NCI-H748 (cell line): ENCODE measurements at regions not wholly inside any gene's neighbourhood (a gene's known extent, or its start where the extent isn't known, plus 50 kb on each side); places are given as distances from the start of the nearest gene placed in this dataset.
A peak's percentile ranks its signal among the peaks of the same experiment; 100 is the strongest.
"Not testable (repeated sequence)": the region's sequence is repeated elsewhere in the genome, so short reads cannot be mapped to it uniquely, and the experiment has no call there.

ENCODE experiments used
- DNase-seq: peaks from one replicate; lab custom pipeline; 2025; ENCODE audit not compliant: unreplicated experiment; lab: John Stamatoyannopoulos, UW

- no peak for DNase-seq
These were observed 224.2 kb upstream of the SYNCRIP start for GRCh38 chr6:85866758-85867401.

- no peak for DNase-seq
These were observed 223.7 kb upstream of the SYNCRIP start for GRCh38 chr6:85866370-85866730.

- peak; percentile 58 for DNase-seq
These were observed 223.0 kb upstream of the SYNCRIP start for GRCh38 chr6:85865420-85866369.

GRCh38 chr6:85864453-85865401, 222.0 kb upstream of the SYNCRIP start:
- DNase-seq: no peak

DNA sequence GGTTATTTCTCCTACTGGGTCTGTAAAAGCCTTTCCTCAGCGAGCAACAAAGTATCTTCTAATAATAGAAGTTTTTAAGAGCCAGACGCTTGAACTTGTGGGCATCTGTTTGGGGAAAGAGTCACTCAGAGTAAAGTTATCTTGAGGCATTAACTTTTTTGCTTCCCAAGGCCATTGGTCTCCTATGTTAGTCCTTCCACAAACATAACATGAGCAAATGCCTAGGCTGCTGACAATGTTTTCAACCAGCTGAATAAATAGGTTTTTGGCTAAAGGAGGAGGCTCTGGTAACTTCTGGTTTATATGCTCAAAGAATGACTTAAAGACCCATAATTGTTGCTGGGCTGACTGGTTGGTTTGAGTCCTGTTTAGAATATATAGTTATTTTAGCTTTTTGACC, 213.5 kb upstream of the SYNCRIP start:
- DNase-seq: no peak

DNA sequence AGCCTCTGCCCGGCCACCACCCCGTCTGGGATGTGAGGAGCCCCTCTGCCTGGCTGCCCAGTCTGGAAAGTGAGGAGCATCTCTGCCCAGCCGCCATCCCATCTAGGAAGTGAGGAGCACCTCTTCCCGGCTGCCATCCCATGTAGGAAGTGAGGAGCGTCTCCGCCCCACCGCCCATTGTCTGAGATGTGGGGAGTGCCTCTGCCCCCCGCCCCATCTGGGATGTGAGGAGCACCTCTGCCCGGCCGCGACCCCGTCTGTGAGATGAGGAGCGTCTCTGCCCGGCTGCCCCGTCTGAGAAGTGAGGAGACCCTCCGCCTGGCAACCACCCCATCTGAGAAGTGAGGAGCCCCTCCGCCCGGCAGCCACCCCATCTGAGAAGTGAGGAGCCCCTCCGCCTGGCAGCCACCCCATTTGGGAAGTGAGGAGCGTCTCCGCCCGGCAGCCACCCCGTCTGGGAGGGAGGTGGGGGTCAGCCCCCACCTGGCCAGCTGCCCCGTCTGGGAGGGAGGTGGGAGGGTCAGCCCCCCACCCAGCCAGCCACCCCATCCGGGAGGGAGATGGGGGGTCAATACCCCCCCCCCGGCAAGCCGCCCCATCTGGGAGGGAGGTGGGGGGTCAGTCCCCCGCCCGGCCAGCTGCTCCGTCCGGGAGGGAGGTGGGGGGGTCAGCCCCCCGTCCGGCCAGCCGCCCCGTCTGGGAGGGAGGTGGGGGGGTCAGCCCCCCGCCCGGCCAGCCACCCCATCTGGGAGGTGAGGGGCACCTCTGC, 195.8 kb upstream of the SYNCRIP start:
- not testable (repeated sequence) for DNase-seq

- no peak for DNase-seq
These were observed 186.3 kb upstream of the SYNCRIP start for GRCh38 chr6:85828973-85829372.

- DNase-seq: no peak
These were observed 184.3 kb upstream of the SYNCRIP start for GRCh38 chr6:85826997-85827396.

DNA sequence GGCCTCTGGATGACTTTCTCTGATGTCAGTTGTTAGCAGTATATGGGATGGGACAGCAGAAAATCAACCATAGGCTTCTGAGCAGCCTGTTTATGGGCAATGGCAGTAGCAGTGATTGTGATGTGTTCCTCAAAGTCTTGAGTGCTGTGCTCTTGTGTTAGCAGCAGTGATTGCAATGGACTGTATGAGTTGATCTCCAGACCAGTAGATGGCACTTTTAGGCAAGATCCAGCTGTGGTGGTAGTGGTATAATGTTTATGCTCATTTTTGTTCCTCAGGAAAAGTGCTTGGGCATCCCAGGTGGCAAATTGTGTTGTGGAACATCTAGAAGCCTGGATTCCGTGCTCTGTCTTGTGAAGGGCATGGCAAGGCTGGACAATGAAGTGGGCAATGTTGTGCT, 181.6 kb upstream of the SYNCRIP start:
- DNase-seq: no peak

DNA sequence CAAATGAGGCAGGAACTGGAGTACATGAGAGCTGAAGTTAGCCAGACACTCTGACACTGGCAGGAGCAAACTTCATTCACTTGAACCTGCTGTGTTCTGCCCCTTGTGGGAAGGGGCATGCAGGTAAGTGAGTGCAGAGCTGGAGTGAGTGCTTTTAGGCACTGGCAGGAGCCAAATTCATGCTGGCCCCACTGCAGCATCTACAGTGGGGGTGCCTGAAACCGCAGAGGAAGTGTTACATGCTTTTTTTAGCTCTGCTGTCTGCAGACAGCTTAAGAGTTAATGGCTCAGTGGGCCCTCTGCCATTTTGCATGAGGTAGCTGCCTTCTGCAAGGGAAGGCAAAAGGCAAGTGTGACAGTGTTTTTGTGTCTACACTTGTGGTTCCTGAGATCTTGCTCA, 167.9 kb upstream of the SYNCRIP start:
- no peak for DNase-seq

DNA sequence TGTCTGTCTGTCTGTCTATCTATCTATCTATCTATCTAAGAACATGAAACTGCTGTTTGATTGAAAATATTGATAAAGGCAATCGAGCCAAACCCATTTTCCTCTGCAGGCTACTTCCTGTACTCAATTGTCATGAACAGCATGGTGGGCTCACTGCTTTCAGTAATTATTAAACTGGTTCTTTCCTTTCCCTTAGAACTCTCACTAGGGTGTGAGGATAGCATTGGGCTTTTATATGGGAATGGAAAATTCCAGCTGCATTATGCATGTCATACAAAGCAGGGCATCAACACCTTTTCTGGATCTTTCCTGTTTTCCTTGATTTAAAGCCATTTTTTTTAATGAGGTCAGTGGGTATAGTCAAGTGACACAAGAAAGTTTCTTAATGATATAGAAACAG, 161.0 kb upstream of the SYNCRIP start:
- no peak for DNase-seq

DNA sequence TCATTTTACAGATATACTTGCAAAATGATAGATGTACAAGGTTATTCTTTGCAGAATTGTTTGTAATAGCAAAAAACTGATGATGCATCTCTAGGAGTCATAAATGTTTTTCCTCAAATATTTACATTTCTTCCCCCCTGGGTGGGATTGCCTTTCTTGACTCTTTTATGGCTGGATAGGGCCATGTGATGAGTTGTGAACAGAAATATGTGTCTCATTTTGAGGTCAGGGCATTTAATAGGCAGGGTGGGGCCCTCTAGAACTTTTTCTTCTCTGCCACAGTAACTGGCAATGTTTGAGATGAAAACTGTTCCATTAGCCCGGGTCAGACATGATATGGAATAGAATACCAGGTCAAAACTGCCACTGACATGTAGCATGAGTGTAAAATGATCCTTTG, 159.5 kb upstream of the SYNCRIP start:
- no peak for DNase-seq

DNA sequence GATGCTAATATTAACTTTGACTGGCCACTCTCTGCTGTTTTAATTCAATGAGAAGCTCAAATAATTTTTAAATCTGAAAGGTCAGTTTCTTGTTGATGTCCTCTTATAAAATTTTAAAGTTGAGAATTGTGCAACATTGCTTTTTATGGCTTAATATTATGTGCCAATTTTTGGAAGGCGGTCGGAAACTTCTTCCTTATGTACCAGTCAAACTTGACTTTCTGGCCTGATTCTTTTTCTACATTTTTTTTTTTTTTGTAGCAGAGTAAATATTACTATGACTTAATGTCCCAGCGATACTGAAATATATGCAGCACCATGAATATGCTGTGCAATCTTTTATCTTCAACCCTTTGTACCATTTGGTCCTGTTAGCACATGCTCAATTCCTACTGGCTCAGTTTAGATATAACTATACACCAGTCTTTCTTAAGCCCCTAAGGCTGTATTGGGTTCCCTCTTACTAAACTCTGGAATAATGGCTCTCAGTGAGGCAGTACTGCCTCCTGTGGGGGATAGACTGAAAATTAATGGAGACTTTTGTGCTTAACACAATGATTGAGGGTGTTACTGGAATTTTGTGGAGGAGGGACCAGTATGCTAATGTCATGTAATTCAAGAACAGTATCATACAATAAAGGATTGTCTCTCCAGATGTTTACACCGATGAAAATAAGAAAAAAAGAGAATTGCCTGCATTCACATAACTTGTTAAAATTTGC, 156.4 kb upstream of the SYNCRIP start:
- no peak for DNase-seq

DNA sequence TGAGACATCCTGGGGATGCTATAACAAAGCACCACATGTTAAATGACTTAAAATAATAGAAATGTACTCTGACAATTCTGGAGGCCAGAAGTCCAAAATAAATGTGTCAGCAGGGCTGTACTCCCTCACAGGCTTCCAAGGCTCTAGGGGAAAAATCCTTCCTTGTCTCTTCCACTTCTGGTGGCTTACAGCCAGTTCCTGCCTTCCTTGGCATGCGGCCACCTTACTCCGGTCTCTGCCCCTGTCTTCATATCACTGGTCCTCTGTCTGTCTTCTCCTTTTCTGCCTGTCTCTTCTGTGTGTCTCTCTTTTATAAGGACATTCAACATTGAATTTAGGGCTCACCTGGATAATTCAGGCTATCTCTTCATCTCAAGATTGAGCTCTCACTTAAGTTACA, 155.3 kb upstream of the SYNCRIP start:
- no peak for DNase-seq

DNA sequence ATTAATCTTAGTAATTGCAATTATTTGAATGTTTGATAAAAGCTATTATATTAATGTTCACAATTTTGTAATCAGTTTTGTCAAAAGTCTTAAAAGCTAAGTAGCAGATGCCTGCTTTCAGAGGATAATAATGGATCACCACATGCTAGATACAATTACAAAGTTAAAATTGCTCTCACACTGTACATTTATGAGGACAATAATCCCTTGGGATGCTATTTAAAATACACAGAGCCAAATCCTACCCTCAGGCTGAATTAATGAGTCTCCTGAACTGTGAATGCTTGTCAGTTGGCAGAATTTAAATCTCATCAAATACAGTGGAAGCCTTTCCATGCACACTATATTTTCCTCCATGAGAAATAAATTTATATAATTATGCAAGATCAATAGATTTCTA, 153.3 kb upstream of the SYNCRIP start:
- no peak for DNase-seq

- DNase-seq: no peak
These were observed 149.6 kb upstream of the SYNCRIP start for GRCh38 chr6:85792254-85792653.

DNA sequence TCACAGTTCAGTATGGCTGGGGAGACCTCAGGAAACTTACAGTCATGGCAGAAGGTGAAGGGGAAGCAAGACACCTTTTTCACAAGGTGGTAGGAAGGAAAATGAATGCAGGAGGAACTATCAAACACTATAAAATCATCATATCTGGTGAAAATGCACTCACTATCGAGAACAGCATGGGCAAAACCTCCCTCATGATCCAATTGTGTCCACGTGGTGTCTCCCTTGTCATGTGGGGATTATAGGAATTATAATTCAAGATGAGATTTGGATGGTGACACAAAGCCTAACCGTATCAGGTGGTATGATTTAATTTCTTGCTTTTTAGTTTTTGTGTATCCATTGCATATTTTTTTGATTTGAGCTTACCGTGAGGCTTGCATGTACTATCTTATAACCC, 133.2 kb upstream of the SYNCRIP start:
- DNase-seq: no peak

GRCh38 chr6:85772641-85773040, 130.0 kb upstream of the SYNCRIP start:
- no peak for DNase-seq

DNA sequence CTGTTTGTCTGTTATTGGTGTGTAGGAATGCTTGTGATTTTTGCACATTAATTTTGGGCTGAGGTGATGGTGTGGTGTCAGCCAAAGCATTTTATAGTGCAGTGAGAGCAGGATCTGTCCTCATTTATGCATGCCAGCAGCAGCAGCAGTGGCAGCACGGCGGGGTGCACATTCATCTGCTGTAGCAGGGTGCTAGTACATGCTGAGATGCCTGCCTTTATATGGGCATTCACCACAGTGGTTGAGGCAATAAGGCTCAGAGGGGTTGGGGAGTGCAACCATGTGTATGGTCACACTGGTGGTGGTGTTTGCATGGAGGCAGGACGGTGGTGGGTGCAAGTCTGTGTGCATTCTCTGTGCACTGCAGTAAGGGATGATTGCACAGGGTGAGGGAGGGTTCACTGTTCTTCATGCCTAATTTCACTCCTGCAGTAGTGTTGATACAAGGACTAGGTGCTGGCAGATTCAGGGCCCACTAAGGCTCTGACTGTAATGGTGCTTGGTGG, 129.3 kb upstream of the SYNCRIP start:
- DNase-seq: no peak

DNA sequence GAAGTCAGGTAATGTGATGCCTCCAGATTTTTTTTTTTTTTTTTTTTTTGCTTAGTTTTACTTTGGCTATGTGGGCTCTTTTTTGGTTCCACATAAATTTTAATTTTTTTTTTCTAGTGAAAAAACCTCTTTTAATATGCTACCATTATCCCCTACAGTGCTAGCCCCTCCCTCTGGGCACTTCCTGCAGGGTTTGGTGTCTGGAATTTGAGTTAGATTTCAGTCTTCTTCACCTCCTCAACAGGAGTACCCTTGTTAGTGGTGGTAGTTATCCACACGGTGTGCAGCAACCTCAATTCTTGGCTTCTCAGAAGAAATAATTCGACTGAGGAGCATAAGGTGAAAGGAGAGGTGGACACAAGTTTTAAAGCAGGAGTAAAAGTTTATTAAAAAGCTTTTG, 128.8 kb upstream of the SYNCRIP start:
- DNase-seq: no peak
